IPS DF 4.7 (cell line): ENCODE measurements at regions not wholly inside any gene's neighbourhood (a gene's known extent, or its start where the extent isn't known, plus 50 kb on each side); places are given as distances from the start of the nearest gene placed in this dataset.
"Not testable (repeated sequence)": the region's sequence is repeated elsewhere in the genome, so short reads cannot be mapped to it uniquely, and the experiment has no call there.

Source experiments
- DNase-seq: peaks from one replicate; pipeline ENCODE4 v3.0.0-alpha.2; 2013; ENCODE audit warnings: low spot score; ENCODE audit errors: extremely low read depth

- no peak for DNase-seq
These were observed 109.7 kb downstream of the RAMP3 start for GRCh38 chr7:45267262-45267661.

- DNase-seq, result no peak
These were observed 110.4 kb downstream of the RAMP3 start for GRCh38 chr7:45268013-45268412.

- DNase-seq, result no peak
These were observed 111.6 kb downstream of the RAMP3 start for GRCh38 chr7:45269192-45269591.

- no peak for DNase-seq
These were observed 121.3 kb downstream of the RAMP3 start for GRCh38 chr7:45278763-45279398.

GRCh38 chr7:45289611-45290010 is 132.0 kb downstream of the RAMP3 start:
- DNase-seq, result not testable (repeated sequence)

- no peak for DNase-seq
These were observed 133.3 kb downstream of the RAMP3 start for GRCh38 chr7:45290880-45291279.

- DNase-seq, result no peak
These were observed 134.9 kb downstream of the RAMP3 start for GRCh38 chr7:45292481-45292880.

- no peak for DNase-seq
These were observed 135.8 kb downstream of the RAMP3 start for GRCh38 chr7:45293295-45293942.

- DNase-seq, result no peak
These were observed 137.0 kb downstream of the RAMP3 start for GRCh38 chr7:45294559-45294958.

- no peak for DNase-seq
These were observed 137.6 kb downstream of the RAMP3 start for GRCh38 chr7:45295222-45295621.

GRCh38 chr7:45296748-45297147 is 139.2 kb downstream of the RAMP3 start:
- DNase-seq, result no peak

GRCh38 chr7:45306752-45307305 is 149.2 kb downstream of the RAMP3 start:
- DNase-seq, result no peak

GRCh38 chr7:45311597-45311996 is 154.0 kb downstream of the RAMP3 start:
- DNase-seq, result no peak

- DNase-seq, result not testable (repeated sequence)
These were observed 157.9 kb downstream of the RAMP3 start for GRCh38 chr7:45315512-45315911.

- no peak for DNase-seq
These were observed 167.2 kb downstream of the RAMP3 start for GRCh38 chr7:45324683-45325237.

GRCh38 chr7:45325378-45325777 is 167.8 kb downstream of the RAMP3 start:
- no peak for DNase-seq

GRCh38 chr7:45328403-45328981 is 170.9 kb downstream of the RAMP3 start:
- DNase-seq, result no peak

GRCh38 chr7:45331563-45331962 is 174.0 kb downstream of the RAMP3 start:
- no peak for DNase-seq

GRCh38 chr7:45335024-45335423 is 177.4 kb downstream of the RAMP3 start:
- not testable (repeated sequence) for DNase-seq

- no peak for DNase-seq
These were observed 184.6 kb downstream of the RAMP3 start for GRCh38 chr7:45342236-45342635.

- DNase-seq, result no peak
These were observed 186.2 kb downstream of the RAMP3 start for GRCh38 chr7:45343746-45344145.

- no peak for DNase-seq
These were observed 190.2 kb downstream of the RAMP3 start for GRCh38 chr7:45347804-45348203.
